IMR-90 (cell line): ENCODE measurements at regions not wholly inside any gene's neighbourhood (a gene's known extent, or its start where the extent isn't known, plus 50 kb on each side); places are given as distances from the start of the nearest gene placed in this dataset.

Experiments used
- ATAC-seq: fragments of 200-7000 bp; cut with Tn5 transposase; 2 replicates; pipeline ENCODE4 v1.9.1; 2020; ENCODE audit warnings: low read depth, mild to moderate bottlenecking, moderate library complexity
- BruUV-seq: library from RNA; stranded (reverse); fragments of 400-500 nt; replicated peaks from 2 replicates; lab custom pipeline; 2021; lab: Mats Ljungman, UMichigan
- CTCF ChIA-PET: fragments of 300-600 bp; formaldehyde crosslinking; extraction: SDS; loops from one replicate; lab custom pipeline; 2021; ENCODE audit warnings: antibody characterized with exemption; lab: Yijun Ruan, JAX
- POLR2A ChIA-PET: fragments of 300-600 bp; sonication (Branson Sonifier 250); formaldehyde crosslinking; loops from one replicate; lab custom pipeline; 2022; ENCODE audit warnings: antibody characterized with exemption; ENCODE audit not compliant: unreplicated experiment; lab: Charles Lee
- DNase-seq: peaks from one replicate; pipeline ENCODE4 v3.0.0; 2013
- H2AFZ ChIP-seq: replicated peaks from 2 replicates; pipeline ENCODE3; 2013; ENCODE audit warnings: low read length, mild to moderate bottlenecking; ENCODE audit not compliant: poor library complexity
- H2AK5ac ChIP-seq: 2 replicates; pipeline ENCODE4 v1.6.1; 2013; ENCODE audit warnings: low read depth, low read length, inconsistent platforms
- H2AK9ac ChIP-seq: replicated peaks from 2 replicates; pipeline ENCODE3; 2013; ENCODE audit warnings: mild to moderate bottlenecking, low read depth, low read length, moderate library complexity; ENCODE audit not compliant: poor library complexity
- H2BK120ac ChIP-seq: 2 replicates; pipeline ENCODE4 v1.6.1; 2013; ENCODE audit warnings: low read depth, low read length, inconsistent platforms
- H2BK15ac ChIP-seq: 3 replicates; pipeline ENCODE4 v1.6.1; 2013; ENCODE audit warnings: low read depth, low read length, inconsistent platforms
- H2BK20ac ChIP-seq: 2 replicates; pipeline ENCODE4 v1.6.1; 2013; ENCODE audit warnings: low read depth, mild to moderate bottlenecking, inconsistent platforms, low read length, moderate library complexity
- H2BK5ac ChIP-seq: 2 replicates; pipeline ENCODE4 v1.6.1; 2013; ENCODE audit warnings: mild to moderate bottlenecking, low read depth, low read length, inconsistent platforms; ENCODE audit not compliant: poor library complexity, severe bottlenecking
- H3K14ac ChIP-seq: replicated peaks from 2 replicates; pipeline ENCODE4 v1.6.1; 2013; ENCODE audit warnings: low read depth, low read length, inconsistent platforms
- H3K18ac ChIP-seq: 2 replicates; pipeline ENCODE4 v1.6.1; 2013; ENCODE audit warnings: low read depth, low read length, control low read depth
- H3K23ac ChIP-seq: 2 replicates; pipeline ENCODE4 v1.6.1; 2013; ENCODE audit warnings: low read depth, low read length, inconsistent platforms
- H3K27ac ChIP-seq: 2 replicates; pipeline ENCODE4 v1.5.1; 2013; ENCODE audit warnings: mild to moderate bottlenecking, control low read depth, low read length; ENCODE audit not compliant: insufficient read depth
- H3K27me3 ChIP-seq: 2 replicates; pipeline ENCODE4 v1.6.1; 2013; ENCODE audit warnings: low read length; ENCODE audit not compliant: control insufficient read depth, insufficient read depth
- H3K36me3 ChIP-seq: 2 replicates; pipeline ENCODE4 v1.6.1; 2013; ENCODE audit warnings: low read length, mixed read lengths; ENCODE audit not compliant: control insufficient read depth, insufficient read depth
- H3K4ac ChIP-seq: 2 replicates; pipeline ENCODE4 v1.6.1; 2013; ENCODE audit warnings: low read depth, low read length, inconsistent platforms
- H3K4me1 ChIP-seq: 2 replicates; pipeline ENCODE4 v1.6.1; 2013; ENCODE audit warnings: low read length, mixed read lengths; ENCODE audit not compliant: control insufficient read depth, insufficient read depth
- H3K4me2 ChIP-seq: 2 replicates; pipeline ENCODE4 v1.6.1; 2013; ENCODE audit warnings: low read depth, mild to moderate bottlenecking, control low read depth, low read length, moderate library complexity
- H3K4me3 ChIP-seq: 2 replicates; pipeline ENCODE4 v1.5.1; 2013; ENCODE audit warnings: low read depth, mild to moderate bottlenecking, control low read depth, low read length, moderate library complexity; ENCODE audit not compliant: insufficient read depth
- H3K56ac ChIP-seq: 2 replicates; pipeline ENCODE4 v1.6.1; 2013; ENCODE audit warnings: low read length, inconsistent platforms; ENCODE audit not compliant: insufficient read depth; ENCODE audit errors: extremely low read depth
- H3K79me1 ChIP-seq, 2 experiments: 2 replicates each; pipeline ENCODE4 v1.6.1; 2013; ENCODE audit warnings: low read length in 2 of 2, inconsistent platforms in 1 of 2, low read depth in 1 of 2
- H3K9ac ChIP-seq: 2 replicates; pipeline ENCODE4 v1.6.1; 2013; ENCODE audit warnings: low read depth, low read length, control low read depth
- H3K9me1 ChIP-seq: 2 replicates; pipeline ENCODE4 v1.6.1; 2013; ENCODE audit warnings: low read length, inconsistent platforms; ENCODE audit not compliant: insufficient read depth
- H3K9me3 ChIP-seq: 2 replicates; pipeline ENCODE4 v1.6.1; 2013; ENCODE audit warnings: low read length; ENCODE audit not compliant: control insufficient read depth, insufficient read depth
- H4K20me1 ChIP-seq: 2 replicates; pipeline ENCODE4 v1.6.1; 2013; ENCODE audit warnings: low read length, inconsistent platforms; ENCODE audit not compliant: insufficient read depth
- H4K5ac ChIP-seq: 2 replicates; pipeline ENCODE4 v1.6.1; 2013; ENCODE audit warnings: mild to moderate bottlenecking, low read depth, low read length, control low read depth
- H4K8ac ChIP-seq, 2 experiments: 2 replicates each; pipeline ENCODE4 v1.6.1; 2013; ENCODE audit warnings: low read depth in 2 of 2, low read length in 2 of 2, control low read depth in 1 of 2, inconsistent platforms in 1 of 2
- H4K91ac ChIP-seq: 2 replicates; pipeline ENCODE4 v1.6.1; 2013; ENCODE audit warnings: low read depth, low read length, inconsistent platforms; ENCODE audit not compliant: insufficient read depth
- BHLHE40 ChIP-seq: fragments of 150-350 bp; IDR thresholded peaks from 2 replicates; pipeline ENCODE4 v1.6.1; 2016; ENCODE audit warnings: mild to moderate bottlenecking, low read depth, low read length
- CEBPB ChIP-seq: IDR thresholded peaks from 2 replicates; pipeline ENCODE4 v1.6.1; 2012; ENCODE audit warnings: low read depth, low read length, improper control_type of control experiment
- CHD1 ChIP-seq: IDR thresholded peaks from 2 replicates; pipeline ENCODE4 v1.6.1; 2012; ENCODE audit warnings: low read depth, low read length, improper control_type of control experiment
- CTCF ChIP-seq: conservative IDR thresholded peaks from 2 replicates; pipeline ENCODE4 v1.5.1; 2012; ENCODE audit warnings: mild to moderate bottlenecking, low read depth, low read length, improper control_type of control experiment
- ELK1 ChIP-seq: fragments of 150-350 bp; IDR thresholded peaks from 2 replicates; pipeline ENCODE4 v1.6.1; 2016; ENCODE audit warnings: low read depth, mild to moderate bottlenecking, low read length, moderate library complexity, borderline replicate concordance
- MAFK ChIP-seq: IDR thresholded peaks from 2 replicates; pipeline ENCODE4 v1.6.1; 2012; ENCODE audit warnings: low read depth, low read length, improper control_type of control experiment
- MAZ ChIP-seq: IDR thresholded peaks from 2 replicates; pipeline ENCODE4 v1.6.1; 2012; ENCODE audit warnings: low read depth, mild to moderate bottlenecking, low read length, improper control_type of control experiment, moderate library complexity, borderline replicate concordance
- MXI1 ChIP-seq: IDR thresholded peaks from 2 replicates; pipeline ENCODE4 v1.6.1; 2012; ENCODE audit warnings: low read depth, mild to moderate bottlenecking, low read length, moderate library complexity, borderline replicate concordance
- NFE2L2 ChIP-seq: fragments of 150-350 bp; IDR thresholded peaks from 2 replicates; pipeline ENCODE4 v1.6.1; 2016; ENCODE audit warnings: low read depth, mild to moderate bottlenecking, low read length
- RAD21 ChIP-seq: IDR thresholded peaks from 2 replicates; pipeline ENCODE4 v1.6.1; 2012; ENCODE audit warnings: low read length, improper control_type of control experiment
- RCOR1 ChIP-seq: IDR thresholded peaks from 2 replicates; pipeline ENCODE4 v1.6.1; 2012; ENCODE audit warnings: mild to moderate bottlenecking, low read length, improper control_type of control experiment; ENCODE audit not compliant: insufficient replicate concordance
- RFX5 ChIP-seq: IDR thresholded peaks from 2 replicates; pipeline ENCODE4 v1.8.0; 2012; ENCODE audit warnings: low read depth, mild to moderate bottlenecking, low read length, moderate library complexity
- WGBS, 2 experiments: methylation state at CpG; one replicate each; pipeline versions ENCODE4 v1.1.5 to v1.1.7; 2013; ENCODE audit warnings: missing lambda C conversion rate in 2 of 2; ENCODE audit not compliant: insufficient read length in 1 of 2; ENCODE audit errors: extremely low coverage in 2 of 2; 5-methylcytosine and 5-hydroxymethylcytosine counted together
- dilution Hi-C: fragments of 300-500 bp; cut with HindIII; formaldehyde crosslinking; loops from one replicate; pipeline ENCODE4 v1.14.3; 2018; ENCODE audit warnings: low sequenced_read_pairs; ENCODE audit not compliant: unreplicated experiment
- in situ Hi-C: fragments of 300-500 bp; cut with MboI; formaldehyde crosslinking; loops from 3 replicates; pipeline ENCODE4 v1.14.3; 2019; ENCODE audit warnings: low sequenced_read_pairs, inconsistent platforms, mixed read lengths
- intact Hi-C: fragments of 100-400 bp; cut with micrococcal nuclease; formaldehyde crosslinking; loops from 2 replicates; pipeline ENCODE4 v1.10.0; 2022

- Histone ChIP-seq H3K27ac (no peak overlapping the region), H2AFZ (no peak overlapping the region), H3K14ac (no peak overlapping the region), H4K5ac (no peak overlapping the region), H2BK120ac (no peak overlapping the region), H2AK5ac (no peak overlapping the region), H3K18ac (no peak overlapping the region), H3K4me2 (no peak overlapping the region), H3K4ac (no peak overlapping the region), H4K20me1 (no peaks in the 10 kb centered on the region), H2BK15ac (no peak overlapping the region), H3K36me3 (no peaks in the 10 kb centered on the region), H3K9ac (no peak overlapping the region), H3K23ac (no peak overlapping the region), H3K9me1 (no peaks in the 10 kb centered on the region), H4K8ac (no peak overlapping the region), H3K4me3 (no peak overlapping the region), H3K27me3 (no peaks in the 10 kb centered on the region), H3K4me1 (no peaks in the 10 kb centered on the region), H3K79me1 (no peaks in the 10 kb centered on the region), H4K91ac (no peak overlapping the region), H2BK20ac (no peak overlapping the region), H2BK5ac (no peak overlapping the region), H3K56ac (no peak overlapping the region), H2AK9ac (peak overlapping the region; percentile 28), H3K9me3 (no peaks in the 10 kb centered on the region)
- POLR2A ChIA-PET = interaction anchor here (0.5 kb wide), 1 partner anchor 18 kb away, joined by 22 read pairs; no protein-coding TSS in a partner anchor
- WGBS, 2 experiments = no CpG with 5 or more reads among the region's 5 CpGs
- CTCF ChIA-PET = no interaction called here
- no TSS peak for BruUV-seq
- TF ChIP-seq MAZ (no peak), RAD21 (no peak), RCOR1 (no peak), CTCF (no peak), ELK1 (no peak), RFX5 (no peak), CEBPB (no peak), MXI1 (no peak), NFE2L2 (no peak), BHLHE40 (no peak), MAFK (no peak), CHD1 (no peak)
- dilution Hi-C loops = no loop called here
- no peak for DNase-seq
- in situ Hi-C loops = no loop called here
- intact Hi-C loops = no loop called here
- ATAC-seq = no peak
These were observed 136.3 kb downstream of the CCDC71L start for GRCh38 chr7:106524690-106525059.
